ENCODE measurements at regions not wholly inside any gene's neighbourhood (a gene's known extent, or its start where the extent isn't known, plus 50 kb on each side); places are given as distances from the start of the nearest gene placed in this dataset.

GRCh38 chr7:25478925-25479324 is 250.6 kb upstream of the NPVF start:
- Mint-ChIP-seq H3K9me3 (no peaks in the 10 kb centered on the region), H3K36me3 (ENCODE audit: low read depth) (no peaks in the 10 kb centered on the region), H3K27ac (no peak overlapping the region), H3K4me3 (no peak overlapping the region), H3K4me1 (ENCODE audit: low read depth) (no peaks in the 10 kb centered on the region), H3K27me3 (peaks cover 2% of the 10 kb centered on the region)
- TF ChIP-seq, protein P1, sequence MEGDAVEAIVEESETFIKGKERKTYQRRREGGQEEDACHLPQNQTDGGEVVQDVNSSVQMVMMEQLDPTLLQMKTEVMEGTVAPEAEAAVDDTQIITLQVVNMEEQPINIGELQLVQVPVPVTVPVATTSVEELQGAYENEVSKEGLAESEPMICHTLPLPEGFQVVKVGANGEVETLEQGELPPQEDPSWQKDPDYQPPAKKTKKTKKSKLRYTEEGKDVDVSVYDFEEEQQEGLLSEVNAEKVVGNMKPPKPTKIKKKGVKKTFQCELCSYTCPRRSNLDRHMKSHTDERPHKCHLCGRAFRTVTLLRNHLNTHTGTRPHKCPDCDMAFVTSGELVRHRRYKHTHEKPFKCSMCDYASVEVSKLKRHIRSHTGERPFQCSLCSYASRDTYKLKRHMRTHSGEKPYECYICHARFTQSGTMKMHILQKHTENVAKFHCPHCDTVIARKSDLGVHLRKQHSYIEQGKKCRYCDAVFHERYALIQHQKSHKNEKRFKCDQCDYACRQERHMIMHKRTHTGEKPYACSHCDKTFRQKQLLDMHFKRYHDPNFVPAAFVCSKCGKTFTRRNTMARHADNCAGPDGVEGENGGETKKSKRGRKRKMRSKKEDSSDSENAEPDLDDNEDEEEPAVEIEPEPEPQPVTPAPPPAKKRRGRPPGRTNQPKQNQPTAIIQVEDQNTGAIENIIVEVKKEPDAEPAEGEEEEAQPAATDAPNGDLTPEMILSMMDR (IDR thresholded peaks at IDR 0.05) = no peak
- POLR2A ChIA-PET = no interaction called here
- DNase-seq (no peak), ATAC-seq (no peak)
- CTCF ChIA-PET = no interaction called here
- intact Hi-C loops (cut with micrococcal nuclease) = no loop called here

- POLR2A ChIA-PET = interaction anchor here (0.7 kb wide), 1 partner anchor 86 kb away, joined by 3 read pairs; no protein-coding TSS in a partner anchor
- DNase-seq = no peak
- intact Hi-C loops (cut with micrococcal nuclease) = no loop called here
- TF ChIP-seq, protein P1 (IDR thresholded peaks at IDR 0.05) = no peak
- no peaks in the 10 kb centered on the region for H3K4me1 Mint-ChIP-seq (ENCODE audit: low read depth)
- H3K36me3 Mint-ChIP-seq (ENCODE audit: low read depth) = no peaks in the 10 kb centered on the region
- no peaks in the 10 kb centered on the region for H3K27me3 Mint-ChIP-seq
- H3K9me3 Mint-ChIP-seq = no peaks in the 10 kb centered on the region
- ATAC-seq = no peak
- CTCF ChIA-PET = interaction anchor here (1.3 kb wide), 1 partner anchor 84 kb away, joined by 3 read pairs; no protein-coding TSS in a partner anchor
- no peak overlapping the region for H3K27ac Mint-ChIP-seq
- no peak overlapping the region for H3K4me3 Mint-ChIP-seq
These were observed 253.6 kb upstream of the NPVF start for GRCh38 chr7:25481891-25482290.

GRCh38 chr7:25482631-25483030 is 254.3 kb upstream of the NPVF start:
- intact Hi-C loops (cut with micrococcal nuclease) = no loop called here
- no peak for ATAC-seq
- no peak overlapping the region for H3K27ac Mint-ChIP-seq
- no peaks in the 10 kb centered on the region for H3K9me3 Mint-ChIP-seq
- H3K4me1 Mint-ChIP-seq (ENCODE audit: low read depth) = no peaks in the 10 kb centered on the region
- no peak for DNase-seq
- ChIA-PET POLR2A (no interaction called here), CTCF (no interaction called here)
- no peak overlapping the region for H3K4me3 Mint-ChIP-seq
- TF ChIP-seq, protein P1 (IDR thresholded peaks at IDR 0.05) = no peak
- H3K27me3 Mint-ChIP-seq = no peaks in the 10 kb centered on the region
- no peaks in the 10 kb centered on the region for H3K36me3 Mint-ChIP-seq (ENCODE audit: low read depth)

DNA sequence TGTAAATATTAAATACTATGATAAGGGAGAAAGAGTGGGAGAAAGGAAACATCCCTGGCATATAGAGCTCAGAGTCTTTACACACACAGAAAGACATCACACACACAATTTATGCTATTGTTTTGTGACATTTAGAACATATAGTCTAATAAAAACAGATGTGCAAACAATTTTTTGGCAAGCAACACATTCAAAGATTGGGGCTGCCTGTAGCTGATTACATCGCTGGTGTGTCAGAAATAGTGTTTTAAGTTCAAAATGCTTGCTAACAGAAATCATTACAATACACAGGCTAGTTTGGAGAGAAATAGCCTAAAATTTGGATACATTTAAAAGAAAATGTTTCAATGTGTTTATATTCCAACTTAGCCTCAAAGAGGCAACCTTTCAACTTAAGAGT is 256.7 kb upstream of the NPVF start:
- CTCF ChIA-PET = no interaction called here
- POLR2A ChIA-PET = no interaction called here
- no peak for ATAC-seq
- intact Hi-C loops (cut with micrococcal nuclease) = no loop called here
- no peaks in the 10 kb centered on the region for H3K27me3 Mint-ChIP-seq
- no peak overlapping the region for H3K27ac Mint-ChIP-seq
- H3K4me1 Mint-ChIP-seq (ENCODE audit: low read depth) = no peaks in the 10 kb centered on the region
- no peak overlapping the region for H3K4me3 Mint-ChIP-seq
- H3K36me3 Mint-ChIP-seq (ENCODE audit: low read depth) = no peaks in the 10 kb centered on the region
- TF ChIP-seq, protein P1 (IDR thresholded peaks at IDR 0.05) = no peak
- no peak for DNase-seq
- H3K9me3 Mint-ChIP-seq = no peaks in the 10 kb centered on the region

DNA sequence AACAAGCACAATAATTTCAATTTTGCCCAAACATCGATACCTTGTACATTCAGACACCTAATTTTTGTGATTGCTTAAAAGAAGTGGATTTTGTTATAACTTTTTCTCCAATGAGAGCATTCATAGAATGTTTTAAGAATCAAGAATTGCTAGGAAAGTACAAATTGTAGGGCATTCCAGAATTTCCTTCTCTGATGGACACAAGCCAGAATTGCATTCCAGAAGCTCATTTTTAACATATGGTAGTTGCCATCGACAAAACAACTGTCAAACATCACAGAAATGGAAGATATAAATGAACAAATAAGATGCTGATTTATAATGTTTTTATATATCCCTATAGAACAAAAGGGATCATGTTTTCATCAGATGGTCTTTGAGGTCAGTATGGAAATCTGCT is 258.4 kb upstream of the NPVF start:
- DNase-seq = no peak
- H3K36me3 Mint-ChIP-seq (ENCODE audit: low read depth) = no peaks in the 10 kb centered on the region

More for the DNA sequence above, 258.4 kb upstream of the NPVF start:
- TF ChIP-seq, protein P1 (IDR thresholded peaks at IDR 0.05) = no peak
- CTCF ChIA-PET = no interaction called here
- Mint-ChIP-seq H3K4me3 (no peak overlapping the region), H3K9me3 (no peaks in the 10 kb centered on the region), H3K27ac (no peak overlapping the region), H3K4me1 (ENCODE audit: low read depth) (no peaks in the 10 kb centered on the region), H3K27me3 (no peaks in the 10 kb centered on the region)
- intact Hi-C loops (cut with micrococcal nuclease) = no loop called here
- no peak for ATAC-seq
- POLR2A ChIA-PET = no interaction called here

Measured in activated CD8-positive, alpha-beta T cell treated with anti-CD3 and anti-CD28 coated beads for 36 hours (primary cell).